Kidney (tissue), 13 donors: ENCODE measurements at regions not wholly inside any gene's neighbourhood (a gene's known extent, or its start where the extent isn't known, plus 50 kb on each side); places are given as distances from the start of the nearest gene placed in this dataset.
"Not testable (repeated sequence)": the region's sequence is repeated elsewhere in the genome, so short reads cannot be mapped to it uniquely, and the experiment has no call there.

Experiments used
- DNase-seq, 5 donors: peaks; one replicate each; pipeline ENCODE4 v3.0.0-alpha.2; 2013 to 2020
- FAIRE-seq: peaks from 2 replicates; lab custom pipeline; 2012; peaks lifted over from hg19 to GRCh38; lab: Jason Lieb, UNC
- H3K27ac ChIP-seq, 2 donors: one replicate each; pipeline ENCODE4 v1.7.0; 2013; ENCODE audit warnings: low read depth in 2 of 2, low read length in 2 of 2, inconsistent platforms in 1 of 2
- H3K27me3 ChIP-seq: one replicate; pipeline ENCODE4 v1.7.1; 2013; ENCODE audit warnings: low read length, inconsistent platforms; ENCODE audit not compliant: control insufficient read depth, insufficient read depth
- H3K36me3 ChIP-seq, 3 donors: one replicate each; pipeline versions ENCODE4 v1.7.0 to v1.7.1; 2013; ENCODE audit warnings: low read length in 3 of 3, control low read depth in 1 of 3, inconsistent platforms in 1 of 3; ENCODE audit not compliant: insufficient read depth in 3 of 3, control insufficient read depth in 2 of 3
- H3K4me1 ChIP-seq, 3 donors: one replicate each; pipeline versions ENCODE4 v1.7.0 to v1.7.1; 2013; ENCODE audit warnings: low read length in 3 of 3, inconsistent platforms in 1 of 3, low read depth in 1 of 3; ENCODE audit not compliant: control insufficient read depth in 2 of 3, insufficient read depth in 2 of 3
- H3K4me3 ChIP-seq, 3 donors: one replicate each; pipeline versions ENCODE4 v1.7.0 to v1.8.1; 2013; ENCODE audit warnings: low read length in 3 of 3, control low read depth in 1 of 3, inconsistent platforms in 1 of 3
- H3K9ac ChIP-seq, 3 donors: one replicate each; pipeline versions ENCODE4 v1.7.0 to v1.7.1; 2013; ENCODE audit warnings: low read length in 3 of 3, control low read depth in 1 of 3, inconsistent platforms in 1 of 3
- H3K9me3 ChIP-seq, 3 donors: one replicate each; pipeline versions ENCODE4 v1.7.0 to v1.7.1; 2013; ENCODE audit warnings: low read length in 3 of 3, control low read depth in 1 of 3, inconsistent platforms in 1 of 3; ENCODE audit not compliant: control insufficient read depth in 2 of 3, insufficient read depth in 1 of 3
- CTCF ChIP-seq: IDR thresholded peaks from 3 replicates; pipeline ENCODE4 v1.5.1; 2012; ENCODE audit warnings: mild to moderate bottlenecking, moderate library complexity, borderline replicate concordance; ENCODE audit not compliant: insufficient read depth; ENCODE audit errors: extremely low read depth
- intact Hi-C: fragments of 100-400 bp; cut with DNase I; formaldehyde crosslinking; loops from one replicate; pipeline ENCODE4 v1.11.1; 2022
- donor health status: control.
- donor health status: control.
- donor health status: control.
- donor health status: control.
- donor health status: control.
- donor health status: DM: yes; HTN: yes; CAD: no.
- donor health status: Normal renal cell carcinoma (clear cell type).

- Histone ChIP-seq H3K9ac (no peak overlapping the region), H3K36me3 (no peaks in the 10 kb centered on the region), H3K4me1 (no peaks in the 10 kb centered on the region), H3K27me3 (no peaks in the 10 kb centered on the region), H3K27ac (no peak overlapping the region), H3K9me3 (no peaks in the 10 kb centered on the region), H3K4me3 (no peak overlapping the region)
- no peak for DNase-seq
- no peak for TF ChIP-seq CTCF
- intact Hi-C loops: no loop called here
- FAIRE-seq: no peak
These were observed 412.1 kb upstream of the USP9Y start for GRCh38 chrY:12288919-12289318.

GRCh38 chrY:12289415-12289814 is 411.6 kb upstream of the USP9Y start:
- TF ChIP-seq CTCF: no peak
- H3K9me3 ChIP-seq: no peaks in the 10 kb centered on the region
- H3K4me3 ChIP-seq: no peak overlapping the region
- H3K9ac ChIP-seq: no peak overlapping the region
- no peak for DNase-seq
- no peaks in the 10 kb centered on the region for H3K36me3 ChIP-seq
- H3K4me1 ChIP-seq: no peaks in the 10 kb centered on the region
- no peak overlapping the region for H3K27ac ChIP-seq
- FAIRE-seq: no peak
- intact Hi-C loops: no loop called here
- H3K27me3 ChIP-seq: no peaks in the 10 kb centered on the region

GRCh38 chrY:12292542-12292941 is 408.5 kb upstream of the USP9Y start:
- H3K9ac ChIP-seq: no peak overlapping the region
- no peaks in the 10 kb centered on the region for H3K9me3 ChIP-seq
- H3K4me3 ChIP-seq: no peak overlapping the region
- no peak for TF ChIP-seq CTCF
- no peak for DNase-seq
- intact Hi-C loops: no loop called here
- no peaks in the 10 kb centered on the region for H3K36me3 ChIP-seq
- no peaks in the 10 kb centered on the region for H3K4me1 ChIP-seq
- H3K27ac ChIP-seq: no peak overlapping the region
- FAIRE-seq: no peak
- H3K27me3 ChIP-seq: no peaks in the 10 kb centered on the region

- DNase-seq: no peak
- no peaks in the 10 kb centered on the region for H3K9me3 ChIP-seq
- no peak overlapping the region for H3K9ac ChIP-seq
- no peaks in the 10 kb centered on the region for H3K36me3 ChIP-seq
- no peaks in the 10 kb centered on the region for H3K27me3 ChIP-seq
- no peak overlapping the region for H3K4me3 ChIP-seq
- no peak overlapping the region for H3K27ac ChIP-seq
- no peak for TF ChIP-seq CTCF
- intact Hi-C loops: no loop called here
- no peak for FAIRE-seq
- H3K4me1 ChIP-seq: no peaks in the 10 kb centered on the region
These were observed 404.6 kb upstream of the USP9Y start for GRCh38 chrY:12296460-12296859.

GRCh38 chrY:12299796-12300195 is 401.2 kb upstream of the USP9Y start:
- FAIRE-seq, H3K27me3 ChIP-seq, H3K4me1 ChIP-seq, H3K4me3 ChIP-seq, H3K9ac ChIP-seq, H3K36me3 ChIP-seq, H3K9me3 ChIP-seq, intact Hi-C loops, H3K27ac ChIP-seq: not testable (repeated sequence)
- DNase-seq: peak in 1 of 5 donors; percentile 3
